HG03103 (cell line): ENCODE measurements at regions not wholly inside any gene's neighbourhood (a gene's known extent, or its start where the extent isn't known, plus 50 kb on each side); places are given as distances from the start of the nearest gene placed in this dataset.
"Not testable (repeated sequence)": the region's sequence is repeated elsewhere in the genome, so short reads cannot be mapped to it uniquely, and the experiment has no call there.

Experiments used
- ATAC-seq: cut with Tn5 transposase; IDR thresholded peaks from one replicate; pipeline ENCODE4 v1.9.1; 2021; ENCODE audit warnings: low read depth; ENCODE audit not compliant: unreplicated experiment

DNA sequence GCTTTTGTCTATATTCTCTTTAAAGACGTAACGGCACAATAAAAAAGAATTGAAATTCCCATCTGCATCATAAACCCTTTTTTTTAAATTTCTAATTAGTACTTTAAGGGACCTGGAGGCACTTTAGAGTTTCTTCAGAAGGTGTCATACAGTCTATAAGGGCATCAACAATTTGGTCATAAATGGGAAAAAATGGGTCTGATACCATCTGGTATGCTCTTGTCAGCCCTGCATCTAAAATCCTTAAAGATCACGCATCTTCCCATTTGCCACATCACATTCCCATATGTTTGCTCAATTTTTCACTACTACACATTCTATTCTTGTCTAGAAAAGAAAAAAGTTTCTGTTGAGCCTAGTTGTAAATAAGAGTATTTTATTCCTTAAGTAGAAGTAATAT lies 53.8 kb downstream of the COX7C start:
- no peak for ATAC-seq

DNA sequence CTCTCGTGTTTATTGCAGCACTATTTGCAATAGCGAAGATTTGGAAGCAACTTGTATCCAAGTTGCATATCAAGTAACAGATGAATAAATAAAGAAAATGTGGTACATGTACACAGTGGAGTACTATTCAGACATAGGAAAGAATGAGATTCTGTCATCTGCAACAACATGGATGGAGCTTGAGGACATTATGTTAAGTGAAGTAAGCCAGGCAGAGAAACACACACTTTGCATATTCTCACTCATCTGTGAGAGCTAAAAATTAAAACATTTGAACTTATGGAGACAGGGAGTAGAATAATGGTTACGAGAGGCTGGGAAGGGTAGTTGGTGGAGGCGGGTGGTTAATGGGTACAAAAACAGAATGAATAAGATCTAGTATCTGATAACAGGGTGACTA lies 56.3 kb downstream of the COX7C start:
- no peak for ATAC-seq

DNA sequence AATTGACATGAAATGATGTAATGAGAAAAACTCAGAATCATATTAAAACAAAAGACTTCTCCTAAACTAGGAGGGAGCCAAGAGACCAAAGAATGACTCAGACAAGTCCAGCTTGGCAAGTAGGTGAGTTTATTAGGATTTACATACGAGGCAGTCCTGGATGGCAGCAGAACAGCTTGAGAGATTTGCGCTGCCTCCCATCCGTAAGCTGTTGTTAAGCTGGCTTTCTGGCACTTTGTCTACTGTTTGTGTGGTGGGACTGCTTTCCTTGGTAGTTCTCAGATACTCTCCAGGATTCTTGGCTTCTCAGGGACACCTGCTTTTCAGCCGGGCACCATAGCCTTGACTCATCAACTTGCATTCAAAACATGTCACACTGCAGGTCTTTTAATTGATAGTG lies 57.6 kb downstream of the COX7C start:
- ATAC-seq: no peak

DNA sequence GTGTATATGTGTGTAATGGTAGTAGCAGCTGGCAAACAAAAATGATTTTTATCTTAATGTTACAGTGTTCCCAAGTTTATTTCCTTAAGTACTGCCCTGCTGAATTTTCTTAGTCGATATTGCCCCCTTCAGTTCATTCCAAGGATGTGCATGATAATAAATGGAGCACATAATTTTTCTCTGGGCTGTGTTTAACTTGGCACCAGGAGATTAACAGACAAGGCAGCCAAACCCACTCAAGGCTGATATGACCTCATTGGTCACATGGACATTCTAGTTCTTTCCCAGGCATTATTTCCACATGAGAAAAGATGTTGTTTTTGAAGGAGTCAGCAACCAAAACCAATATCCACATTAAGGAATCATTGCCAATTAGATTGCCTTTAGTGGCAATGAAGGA lies 61.8 kb downstream of the COX7C start:
- ATAC-seq: peak; percentile 61

DNA sequence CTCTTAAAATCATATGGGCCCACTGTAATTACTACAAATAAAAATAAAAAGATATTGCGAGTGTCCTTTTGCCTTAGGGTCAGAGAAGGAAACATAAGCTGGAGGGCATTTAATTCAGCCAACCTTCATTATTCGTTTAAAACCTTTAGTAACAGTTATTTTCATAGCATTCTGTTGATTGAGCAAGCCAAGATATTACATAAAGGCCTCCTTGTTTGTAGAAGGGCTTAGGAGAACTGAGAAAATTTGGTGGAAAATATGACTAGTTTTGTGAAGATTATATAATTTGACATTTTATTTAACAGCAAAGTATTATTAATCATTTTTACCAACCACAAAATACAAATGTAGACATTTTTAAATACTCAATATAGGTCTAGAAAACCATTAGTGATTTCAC lies 62.2 kb downstream of the COX7C start:
- ATAC-seq: no peak

GRCh38 chr5:86684222-86684621 lies 66.5 kb downstream of the COX7C start:
- ATAC-seq: no peak

GRCh38 chr5:86686046-86686445 lies 68.3 kb downstream of the COX7C start:
- no peak for ATAC-seq

DNA sequence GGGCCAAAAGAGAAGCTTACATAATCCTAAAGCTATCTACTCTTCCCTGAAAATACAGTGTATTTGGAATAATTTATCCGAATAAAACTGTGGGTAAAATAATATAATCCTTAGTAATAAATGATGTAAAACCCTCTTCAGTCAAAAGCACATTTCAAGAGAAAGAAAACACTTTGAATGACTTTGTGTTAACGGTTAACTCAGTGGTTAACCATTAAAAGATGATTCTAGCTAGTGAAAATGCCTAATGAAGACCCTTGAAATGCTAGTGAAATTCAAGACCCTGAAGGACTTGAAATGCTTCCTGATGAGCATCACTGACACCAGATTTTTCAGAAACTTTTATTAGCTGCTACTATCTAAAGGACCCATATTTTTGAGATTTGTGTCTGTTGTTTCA lies 70.7 kb downstream of the COX7C start:
- no peak for ATAC-seq

DNA sequence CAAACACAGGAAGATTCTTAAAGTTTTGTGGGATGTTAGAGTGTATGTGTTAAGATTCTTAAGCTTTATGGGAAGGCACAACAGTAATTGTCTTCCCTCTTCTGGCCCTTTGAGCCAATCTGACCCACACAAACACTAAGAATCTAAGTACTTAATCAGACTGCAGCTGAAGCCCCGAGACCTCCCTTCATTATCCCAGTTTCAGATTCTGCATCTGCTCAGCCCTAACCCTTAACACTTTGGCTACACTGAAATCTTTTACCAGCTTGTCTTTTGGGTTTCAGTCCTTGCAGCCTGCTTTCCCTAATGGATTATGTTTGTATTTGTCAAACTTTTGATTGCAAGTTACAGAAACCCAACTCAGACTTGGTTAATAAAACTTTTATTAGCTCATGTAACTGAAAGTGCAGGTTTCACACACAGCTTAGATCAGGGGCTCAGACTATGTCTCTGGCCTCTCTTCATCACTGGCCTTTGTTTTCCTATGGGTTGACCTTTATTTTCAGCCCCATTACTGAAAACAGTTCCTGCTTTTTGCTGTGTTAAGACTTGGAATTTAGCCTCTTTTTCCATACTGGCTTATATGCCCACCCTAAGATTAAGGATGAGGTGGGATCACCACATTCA lies 71.5 kb downstream of the COX7C start:
- ATAC-seq: no peak

DNA sequence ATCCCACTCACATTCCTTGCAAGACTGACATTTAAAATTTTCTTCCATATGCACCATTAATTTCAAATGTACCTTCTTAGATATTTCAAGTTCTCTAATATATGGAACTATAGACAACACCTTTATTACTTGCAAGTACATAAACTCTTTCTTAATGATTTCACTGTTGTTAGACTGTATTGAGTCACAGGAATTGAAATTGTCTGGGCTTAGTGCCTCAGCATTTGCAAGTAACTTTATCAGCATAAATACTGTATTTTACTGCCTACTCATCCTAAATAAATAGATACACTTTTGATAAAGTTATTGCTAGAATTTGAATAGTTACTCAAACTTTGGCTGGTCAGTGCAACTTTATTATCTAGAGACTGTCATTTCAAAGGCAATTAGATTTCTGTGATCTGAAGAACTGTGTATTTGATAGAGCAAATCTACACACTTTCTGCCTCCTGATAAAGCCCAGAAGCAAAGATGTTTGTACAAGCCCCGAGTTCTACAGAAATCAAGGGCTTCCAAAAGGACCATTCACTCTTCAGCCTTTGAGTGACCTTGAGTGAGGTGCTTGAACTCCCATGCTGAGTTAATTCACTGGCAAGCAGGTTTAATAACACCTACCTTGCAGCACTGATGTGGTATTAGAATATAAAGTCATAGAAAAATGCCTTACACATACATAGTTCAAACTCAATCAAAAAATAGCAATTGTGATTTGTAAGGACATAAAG lies 91.6 kb downstream of the COX7C start:
- ATAC-seq: no peak

- ATAC-seq: no peak
Observed at GRCh38 chr5:86716121-86716520, 98.4 kb downstream of the COX7C start.

DNA sequence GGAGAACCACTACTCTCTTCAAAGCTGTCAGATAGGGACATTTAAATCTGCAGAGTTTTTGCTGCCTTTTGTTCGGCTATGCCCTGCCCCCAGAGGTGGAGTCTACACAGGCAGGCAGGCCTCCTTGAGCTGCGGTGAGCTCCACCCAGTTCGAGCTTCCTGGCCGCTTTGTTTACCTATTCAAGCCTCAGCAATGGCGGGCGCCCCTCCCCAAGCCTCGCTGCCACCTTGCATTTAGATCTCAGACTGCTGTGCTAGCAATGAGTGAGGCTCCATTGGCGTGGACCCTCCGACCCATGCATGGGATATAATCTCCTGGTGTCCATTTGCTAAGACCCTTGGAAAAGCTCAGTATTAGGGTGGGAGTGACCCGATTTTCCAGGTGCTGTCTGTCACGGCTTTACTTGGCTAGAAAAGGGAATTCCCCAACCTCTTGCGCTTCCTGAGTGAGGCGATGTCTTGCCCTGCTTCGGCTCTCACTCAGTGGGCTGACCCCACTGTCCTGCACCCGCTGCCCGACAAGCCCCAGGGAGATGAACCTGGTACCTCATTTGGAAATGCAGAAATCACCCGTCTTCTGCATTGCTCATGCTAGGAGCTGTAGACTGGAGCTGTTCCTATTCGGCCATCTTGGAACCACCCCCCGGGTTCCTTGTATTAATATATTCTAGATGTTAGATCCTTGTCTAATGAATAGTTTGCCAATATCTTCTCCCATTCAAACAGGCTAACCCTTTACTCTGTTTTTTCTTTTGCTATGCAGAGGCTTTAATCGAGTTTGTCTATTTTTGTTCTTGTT lies 113.8 kb downstream of the COX7C start:
- not testable (repeated sequence) for ATAC-seq

DNA sequence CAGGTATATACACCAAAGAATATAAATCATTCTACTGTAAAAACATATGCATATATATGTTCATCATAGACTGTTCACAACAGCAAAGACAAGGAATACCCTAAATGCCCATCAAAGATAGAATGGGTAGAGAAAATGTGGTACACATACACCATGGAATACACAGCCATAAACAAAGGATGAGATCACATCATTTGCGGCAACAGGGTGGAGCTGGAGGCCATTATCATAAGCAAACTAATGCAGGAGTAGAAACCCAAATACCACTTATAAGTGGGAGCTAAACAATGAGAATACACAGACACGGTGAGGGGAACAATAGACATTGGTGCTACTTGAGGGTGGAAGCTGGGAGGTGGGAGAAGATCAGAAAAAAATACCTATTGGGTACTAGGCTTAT lies 117.6 kb downstream of the COX7C start:
- ATAC-seq: no peak

DNA sequence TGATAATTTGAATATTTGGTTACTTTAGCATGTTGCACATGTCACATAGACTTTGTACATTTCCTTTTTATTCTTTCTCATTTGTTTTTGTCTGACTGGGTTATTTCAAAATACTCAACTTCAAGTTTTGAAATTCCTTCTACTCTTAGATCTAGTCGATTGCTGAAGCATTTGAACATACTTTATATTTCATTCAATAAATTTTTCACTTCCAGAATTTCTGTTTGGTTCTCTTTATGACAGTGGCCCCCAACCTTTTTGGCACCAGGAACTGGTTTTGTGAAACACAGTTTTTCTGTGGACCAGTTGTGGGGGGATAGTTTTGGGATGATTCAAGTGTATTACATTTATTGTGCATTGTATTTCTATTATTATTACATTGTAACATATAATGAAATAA lies 119.8 kb downstream of the COX7C start:
- ATAC-seq: no peak

GRCh38 chr5:86748538-86749105 lies 130.9 kb downstream of the COX7C start:
- ATAC-seq: no peak

GRCh38 chr5:86749841-86750240 lies 132.1 kb downstream of the COX7C start:
- ATAC-seq: no peak

GRCh38 chr5:86756839-86757238 lies 139.1 kb downstream of the COX7C start:
- ATAC-seq: no peak

DNA sequence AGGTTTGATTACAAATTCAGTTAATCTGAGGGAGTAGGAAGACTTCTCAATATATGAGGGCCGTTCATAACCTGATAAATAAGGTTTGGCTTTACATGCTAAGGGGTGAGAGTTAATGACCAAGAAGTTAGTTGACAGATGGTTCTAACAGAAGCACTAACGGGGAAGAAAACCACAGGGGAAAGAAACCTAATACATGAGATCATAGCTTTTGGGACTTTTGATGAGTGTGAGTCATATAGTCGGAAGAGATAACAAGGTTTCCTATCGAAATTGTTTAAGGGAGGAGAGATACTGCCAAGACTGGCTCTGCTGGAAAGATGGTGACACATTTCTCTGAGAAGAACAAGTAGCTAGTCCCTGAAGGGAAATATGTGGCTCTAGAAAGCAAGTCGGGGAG lies 140.1 kb downstream of the COX7C start:
- ATAC-seq: no peak

GRCh38 chr5:86760661-86761060 lies 142.9 kb downstream of the COX7C start:
- no peak for ATAC-seq

DNA sequence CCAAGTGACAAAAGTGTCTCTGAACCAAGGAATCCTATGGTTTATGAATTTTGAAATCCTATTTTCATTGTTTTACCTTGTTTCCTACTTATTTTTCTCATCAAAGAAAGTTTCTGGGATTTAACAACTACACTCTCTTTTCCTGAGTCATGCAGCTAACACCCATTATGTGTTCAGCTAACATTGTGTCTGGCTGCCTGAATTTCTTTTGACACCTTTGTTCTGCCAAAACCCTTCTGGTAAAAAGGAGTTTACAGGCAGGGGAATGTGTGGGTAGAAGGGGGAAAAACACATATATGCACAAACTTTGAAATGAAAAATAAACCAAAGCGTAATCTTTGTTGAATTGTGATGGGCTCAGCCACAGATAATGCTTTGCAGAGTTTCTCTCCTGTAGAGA lies 146.2 kb downstream of the COX7C start:
- no peak for ATAC-seq

DNA sequence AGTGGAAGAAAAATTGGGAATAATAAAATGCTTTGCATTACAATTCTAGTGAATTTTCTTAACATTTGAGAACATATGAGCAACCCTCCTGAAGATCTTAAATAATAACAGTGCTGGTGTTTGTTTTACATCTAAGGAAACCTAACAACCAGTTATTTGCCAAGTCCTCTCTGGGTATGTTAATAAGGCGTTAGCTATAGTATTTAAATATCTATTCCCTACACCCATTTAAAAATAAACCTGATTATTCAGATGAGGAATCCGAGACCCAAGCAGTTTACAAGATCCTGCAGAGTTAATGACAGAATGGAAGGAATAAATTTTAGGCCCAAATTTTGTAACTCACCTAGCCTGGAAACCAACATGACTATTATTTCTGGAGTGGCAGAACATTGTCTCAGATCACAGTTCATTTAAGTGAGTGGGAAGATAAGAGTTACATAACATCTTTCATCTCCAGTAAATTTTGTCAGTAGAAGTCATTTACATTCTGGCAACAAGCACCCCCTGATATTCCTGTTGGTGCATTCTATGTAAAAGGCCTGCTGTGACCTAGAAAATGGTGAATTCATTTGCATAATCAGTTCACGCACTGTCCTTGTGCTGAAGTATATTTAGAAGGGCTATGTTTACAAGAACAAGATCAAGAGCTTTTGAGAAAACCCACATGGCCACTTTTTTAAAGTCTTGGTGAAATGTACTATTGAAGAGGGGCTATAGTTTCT lies 148.2 kb downstream of the COX7C start:
- no peak for ATAC-seq
